ENCODE measurements at regions not wholly inside any gene's neighbourhood (a gene's known extent, or its start where the extent isn't known, plus 50 kb on each side); places are given as distances from the start of the nearest gene placed in this dataset.

DNA sequence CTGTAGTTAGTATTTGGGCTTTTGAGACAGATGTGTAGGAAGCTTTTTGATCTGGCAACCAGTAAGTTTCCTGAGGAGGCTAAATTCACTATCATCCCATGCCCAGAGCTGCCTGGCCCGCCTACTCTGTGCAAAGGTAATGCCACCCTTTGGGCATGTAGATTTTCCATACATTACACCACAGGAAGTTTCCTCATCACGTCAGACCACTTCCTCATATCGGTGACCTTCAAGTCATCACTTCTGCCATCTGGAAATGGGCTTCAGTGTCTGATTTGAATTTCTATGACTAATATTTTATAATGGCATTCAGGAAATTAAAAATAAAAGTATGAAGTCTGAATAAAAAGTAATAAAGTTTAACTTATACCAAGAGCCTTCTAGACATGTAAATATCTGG lies 825.4 kb downstream of the DCDC2C start:
- no peaks in the 10 kb centered on the region for H3K4me1 ChIP-seq (ENCODE audit: insufficient read depth, low read length)
- H3K9ac ChIP-seq (ENCODE audit: low read depth, low read length) = no peak overlapping the region
- no peaks in the 10 kb centered on the region for H3K36me3 ChIP-seq (ENCODE audit: insufficient read depth, low read length)
- H3K9me3 ChIP-seq (ENCODE audit: control insufficient read depth, insufficient read depth, low read length) = no peaks in the 10 kb centered on the region; the same call in 1 of the 2 replicates

DNA sequence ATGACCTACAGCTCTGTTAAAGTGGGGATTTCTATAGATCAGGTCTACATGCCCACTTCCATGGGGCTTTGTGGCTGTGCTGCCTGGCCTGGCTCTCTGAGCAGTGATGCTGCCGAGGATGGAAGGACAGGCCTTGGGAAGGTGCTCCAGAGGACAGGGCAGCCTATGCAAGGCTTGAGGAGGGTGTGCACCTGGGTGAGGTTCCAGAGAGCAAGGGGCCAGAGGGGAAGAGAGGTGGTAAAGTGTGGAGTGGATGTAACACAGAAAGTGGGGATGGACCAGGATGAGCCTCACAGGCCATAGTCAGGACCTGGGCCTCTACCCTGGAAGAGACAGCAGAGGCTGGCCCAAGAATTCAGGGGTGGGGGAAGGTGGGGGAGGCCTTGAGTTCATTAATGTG lies 826.4 kb downstream of the DCDC2C start:
- no peak overlapping the region for H3K9ac ChIP-seq (ENCODE audit: low read depth, low read length)
- no peaks in the 10 kb centered on the region; the same call in 1 of the 2 replicates for H3K9me3 ChIP-seq (ENCODE audit: control insufficient read depth, insufficient read depth, low read length)
- H3K36me3 ChIP-seq (ENCODE audit: insufficient read depth, low read length) = no peaks in the 10 kb centered on the region
- H3K4me1 ChIP-seq (ENCODE audit: insufficient read depth, low read length) = no peaks in the 10 kb centered on the region

DNA sequence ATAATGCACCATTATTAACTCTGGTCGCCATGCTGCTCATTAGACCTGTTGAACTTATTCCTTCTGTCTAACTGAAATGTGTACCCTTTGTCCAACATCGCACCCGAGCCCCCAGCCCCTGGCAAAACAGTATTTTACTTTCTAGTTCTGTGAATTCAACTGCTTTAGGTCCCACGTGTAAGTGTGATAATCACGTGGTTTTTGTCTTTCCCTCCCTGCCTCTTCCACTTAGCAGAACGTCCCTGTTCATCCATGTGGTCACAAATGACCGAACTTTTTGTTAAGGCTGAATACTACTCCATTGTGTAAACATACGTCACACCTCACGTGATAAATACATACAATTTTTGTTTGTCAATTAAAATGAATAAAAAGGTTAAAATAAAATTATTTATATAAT lies 826.9 kb downstream of the DCDC2C start:
- Histone ChIP-seq H3K9me3 (ENCODE audit: control insufficient read depth, insufficient read depth, low read length) (no peaks in the 10 kb centered on the region; the same call in 1 of the 2 replicates), H3K4me1 (ENCODE audit: insufficient read depth, low read length) (no peaks in the 10 kb centered on the region), H3K36me3 (ENCODE audit: insufficient read depth, low read length) (no peaks in the 10 kb centered on the region), H3K9ac (ENCODE audit: low read depth, low read length) (no peak overlapping the region)

DNA sequence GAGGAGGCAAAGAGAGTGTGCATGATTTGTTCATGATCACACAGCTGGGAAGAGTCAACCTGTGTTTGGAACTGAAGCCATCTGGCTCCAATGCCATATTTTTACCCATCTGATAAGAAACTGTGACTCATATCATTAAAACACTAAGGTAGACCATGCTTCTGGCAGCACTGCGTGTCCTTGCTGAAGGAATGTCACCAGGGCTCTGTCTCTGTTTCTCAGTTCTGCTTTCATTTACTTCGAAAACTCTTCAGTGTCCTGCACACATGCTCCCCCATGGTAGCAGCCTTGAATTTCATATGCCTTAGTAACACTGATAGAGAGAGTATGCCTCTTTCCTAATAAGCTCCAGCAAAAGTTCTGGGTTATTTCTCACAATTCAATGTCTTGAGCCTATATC lies 830.4 kb downstream of the DCDC2C start:
- H3K9ac ChIP-seq (ENCODE audit: low read depth, low read length) = no peak overlapping the region
- no peaks in the 10 kb centered on the region for H3K36me3 ChIP-seq (ENCODE audit: insufficient read depth, low read length)
- H3K4me1 ChIP-seq (ENCODE audit: insufficient read depth, low read length) = no peaks in the 10 kb centered on the region
- no peaks in the 10 kb centered on the region; the same call in 1 of the 2 replicates for H3K9me3 ChIP-seq (ENCODE audit: control insufficient read depth, insufficient read depth, low read length)

DNA sequence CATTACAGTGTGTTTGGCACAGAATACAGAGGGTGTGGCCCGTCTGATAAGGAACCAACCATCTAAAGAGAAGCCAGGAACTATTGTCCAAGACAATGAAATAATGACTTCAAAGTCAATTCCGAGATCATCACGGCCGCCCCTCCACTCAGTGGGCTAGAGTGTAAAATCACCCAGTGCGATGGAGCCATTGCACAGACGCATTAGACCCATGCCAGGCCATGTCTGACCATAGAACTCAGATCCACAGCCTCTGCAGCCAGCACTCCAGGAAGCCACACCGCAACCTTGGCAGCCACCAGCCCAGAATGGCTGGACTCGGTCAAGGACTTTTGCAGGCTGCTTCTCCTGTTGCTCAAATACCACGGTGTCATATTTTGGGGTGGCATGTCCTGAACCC lies 835.7 kb downstream of the DCDC2C start:
- Histone ChIP-seq H3K36me3 (ENCODE audit: insufficient read depth, low read length) (no peaks in the 10 kb centered on the region), H3K9ac (ENCODE audit: low read depth, low read length) (no peak overlapping the region)

DNA sequence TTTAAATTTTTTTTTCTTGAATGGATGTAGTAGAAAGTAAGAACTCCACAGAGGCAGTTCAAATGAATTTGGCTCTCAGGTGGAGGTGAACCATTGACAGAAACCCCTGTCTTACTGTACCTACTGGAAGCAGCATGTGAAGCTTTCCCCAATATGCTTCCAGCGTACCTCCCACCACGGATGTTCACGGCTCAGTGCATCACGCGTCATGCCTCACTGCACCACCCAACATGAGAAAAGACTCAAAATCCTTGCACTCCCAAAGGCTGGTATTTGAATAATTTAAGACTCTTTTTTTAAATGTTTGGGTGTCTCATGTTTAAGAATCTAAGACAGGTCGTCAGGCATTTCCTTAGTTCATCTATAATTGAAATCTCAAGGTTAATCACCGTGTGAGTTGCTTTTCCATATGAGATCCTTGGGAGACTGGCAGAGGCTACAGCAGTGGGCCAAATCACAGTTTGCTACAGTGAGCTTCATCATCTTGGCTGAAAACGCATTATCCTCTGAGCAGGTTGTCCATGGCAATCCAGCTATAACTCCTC lies 846.4 kb downstream of the DCDC2C start:
- Histone ChIP-seq H3K36me3 (ENCODE audit: insufficient read depth, low read length) (no peaks in the 10 kb centered on the region), H3K9ac (ENCODE audit: low read depth, low read length) (no peak overlapping the region), H3K4me1 (ENCODE audit: insufficient read depth, low read length) (no peaks in the 10 kb centered on the region)

More for the DNA sequence above, 835.7 kb downstream of the DCDC2C start:
- H3K9me3 ChIP-seq (ENCODE audit: control insufficient read depth, insufficient read depth, low read length) = no peaks in the 10 kb centered on the region
- H3K4me1 ChIP-seq (ENCODE audit: insufficient read depth, low read length) = no peaks in the 10 kb centered on the region

DNA sequence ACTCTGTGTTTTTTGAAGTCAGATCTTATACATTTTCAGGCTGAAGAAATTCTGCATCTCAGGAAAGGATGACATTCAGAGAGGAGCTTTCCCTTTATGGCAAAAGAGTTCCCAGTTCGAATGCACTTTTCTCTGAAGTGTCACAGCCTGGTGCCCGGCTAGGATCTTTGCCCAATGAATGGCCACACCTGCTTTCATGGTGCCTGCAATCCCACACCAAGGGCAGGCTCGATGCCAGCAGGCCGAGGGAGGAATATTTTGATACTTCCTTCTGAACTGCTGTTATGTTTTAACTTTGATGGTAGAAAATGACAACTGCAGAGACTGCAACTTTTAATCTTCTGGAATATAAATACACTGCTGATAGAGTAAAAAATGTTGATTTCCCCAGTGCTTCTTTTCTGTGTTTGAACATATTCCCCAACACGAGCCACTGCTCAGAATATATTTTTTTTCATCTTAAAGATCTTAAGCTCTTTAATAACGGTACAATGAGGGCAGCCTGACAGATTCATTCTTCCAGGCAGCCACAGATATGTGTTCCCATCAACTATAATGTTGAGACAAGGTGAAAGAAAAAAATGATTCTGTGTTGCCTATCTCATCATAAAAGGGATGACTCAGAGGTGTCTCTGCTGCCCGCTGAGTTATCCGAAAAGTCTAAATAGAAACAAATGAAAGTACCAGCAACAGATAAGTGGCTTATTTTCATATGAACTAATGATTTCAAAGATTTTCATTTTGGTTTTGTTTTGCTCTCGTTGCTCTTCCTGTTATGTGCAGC lies 848.5 kb downstream of the DCDC2C start:
- H3K4me1 ChIP-seq (ENCODE audit: insufficient read depth, low read length) = no peaks in the 10 kb centered on the region
- no peaks in the 10 kb centered on the region for H3K9me3 ChIP-seq (ENCODE audit: control insufficient read depth, insufficient read depth, low read length)
- H3K36me3 ChIP-seq (ENCODE audit: insufficient read depth, low read length) = no peaks in the 10 kb centered on the region
- H3K9ac ChIP-seq (ENCODE audit: low read depth, low read length) = no peak overlapping the region

More for the DNA sequence above, 846.4 kb downstream of the DCDC2C start:
- no peaks in the 10 kb centered on the region for H3K9me3 ChIP-seq (ENCODE audit: control insufficient read depth, insufficient read depth, low read length)

DNA sequence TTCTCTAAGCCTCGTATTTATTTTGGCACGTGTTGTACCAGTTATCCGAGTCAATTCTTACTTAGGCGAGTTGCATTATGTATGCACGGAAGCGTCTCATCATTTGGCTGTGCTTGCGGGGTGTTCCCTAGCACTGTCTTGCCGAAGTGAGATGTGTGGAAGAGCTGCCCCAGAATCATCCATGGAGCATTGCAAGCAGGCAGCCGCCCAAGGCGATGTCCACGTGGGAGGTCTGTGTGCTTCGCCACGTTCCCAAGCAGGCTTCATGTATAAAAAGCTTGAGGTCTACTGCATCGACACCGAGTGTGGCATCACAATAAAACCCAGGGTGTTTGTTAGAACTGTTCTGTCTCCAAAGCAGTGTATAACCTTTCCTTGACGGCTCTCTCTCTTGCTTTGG lies 849.9 kb downstream of the DCDC2C start:
- Histone ChIP-seq H3K9me3 (ENCODE audit: control insufficient read depth, insufficient read depth, low read length) (no peaks in the 10 kb centered on the region), H3K9ac (ENCODE audit: low read depth, low read length) (no peak overlapping the region), H3K4me1 (ENCODE audit: insufficient read depth, low read length) (no peaks in the 10 kb centered on the region), H3K36me3 (ENCODE audit: insufficient read depth, low read length) (no peaks in the 10 kb centered on the region)

DNA sequence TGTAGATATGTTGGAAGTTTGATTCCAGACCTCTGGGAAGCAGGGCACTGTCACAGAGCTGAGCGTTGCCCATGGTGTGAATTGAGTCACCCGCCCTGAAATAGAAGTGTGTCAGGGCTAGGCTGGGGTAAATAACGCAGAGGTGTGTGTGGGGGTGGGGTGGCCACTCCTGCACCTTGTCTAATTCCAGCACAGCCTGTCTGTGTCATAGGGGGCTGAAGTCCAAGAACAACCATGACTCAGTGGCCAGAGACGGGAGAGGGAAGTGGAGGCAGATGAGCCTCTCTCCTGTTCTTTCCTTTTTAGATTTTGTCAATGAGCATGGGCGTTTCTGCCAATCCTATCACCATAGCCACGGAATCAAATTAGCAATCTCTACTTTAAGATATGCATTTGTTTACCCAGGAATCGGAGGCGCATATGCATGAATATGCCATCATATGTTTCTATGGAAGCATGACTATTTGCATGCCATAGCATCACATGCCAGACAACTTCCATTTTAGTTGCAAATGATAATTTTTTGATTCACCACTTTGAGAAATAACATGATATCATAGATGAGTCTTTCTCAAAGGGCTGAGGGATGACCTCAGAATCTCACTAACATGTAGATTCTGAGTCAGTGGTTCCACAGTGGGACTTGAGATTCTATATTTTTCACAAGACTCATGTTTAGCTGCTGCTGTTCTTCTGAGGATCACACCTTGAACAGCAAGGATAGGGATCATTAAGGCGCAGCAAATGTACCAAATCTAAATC lies 852.9 kb downstream of the DCDC2C start:
- no peaks in the 10 kb centered on the region for H3K9me3 ChIP-seq (ENCODE audit: control insufficient read depth, insufficient read depth, low read length)
- H3K36me3 ChIP-seq (ENCODE audit: insufficient read depth, low read length) = no peaks in the 10 kb centered on the region
- H3K9ac ChIP-seq (ENCODE audit: low read depth, low read length) = no peak overlapping the region
- no peaks in the 10 kb centered on the region for H3K4me1 ChIP-seq (ENCODE audit: insufficient read depth, low read length)

DNA sequence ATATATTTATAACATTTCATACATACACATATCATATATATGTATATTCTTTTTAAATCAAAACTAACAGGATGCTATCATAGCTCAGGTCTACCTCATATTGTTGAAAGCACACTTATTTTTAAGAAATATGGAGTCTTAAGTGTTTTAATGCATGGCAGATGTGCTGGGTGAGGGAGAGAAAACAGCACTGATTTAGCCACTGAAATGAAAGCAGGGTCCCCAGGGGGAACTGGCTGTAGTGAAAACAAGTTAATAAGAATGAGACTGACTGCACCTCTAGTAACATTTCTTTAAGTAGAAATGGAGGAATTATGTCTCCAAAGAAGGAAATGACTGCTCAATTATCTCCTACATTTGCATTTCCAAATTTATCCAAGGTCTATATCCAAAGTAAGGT lies 857.8 kb downstream of the DCDC2C start:
- Histone ChIP-seq H3K9me3 (ENCODE audit: control insufficient read depth, insufficient read depth, low read length) (no peaks in the 10 kb centered on the region), H3K4me1 (ENCODE audit: insufficient read depth, low read length) (no peaks in the 10 kb centered on the region), H3K9ac (ENCODE audit: low read depth, low read length) (no peak overlapping the region), H3K36me3 (ENCODE audit: insufficient read depth, low read length) (no peaks in the 10 kb centered on the region)

DNA sequence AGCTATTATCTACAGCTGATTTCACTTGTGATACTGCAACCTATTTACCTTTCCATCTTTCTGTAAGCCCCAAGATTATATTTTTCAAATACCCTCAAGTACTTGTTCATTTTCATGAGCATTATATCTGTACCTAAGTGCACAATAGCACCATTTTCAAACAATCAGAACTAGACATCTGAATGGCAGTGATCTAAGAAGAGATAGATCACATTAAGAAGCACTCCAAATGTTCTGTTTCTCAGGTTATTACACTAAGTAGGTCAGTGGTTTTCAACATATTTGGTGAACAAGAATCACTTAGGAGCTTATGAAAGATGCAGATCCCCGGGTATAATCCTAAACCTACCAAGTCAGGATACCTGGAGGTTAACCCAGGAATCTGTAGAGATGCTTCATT lies 872.7 kb downstream of the DCDC2C start:
- H3K36me3 ChIP-seq (ENCODE audit: insufficient read depth, low read length) = no peaks in the 10 kb centered on the region
- H3K4me1 ChIP-seq (ENCODE audit: insufficient read depth, low read length) = peaks cover 5% of the 10 kb centered on the region; the same call in 1 of the 2 replicates
- no peaks in the 10 kb centered on the region; the same call in 1 of the 2 replicates for H3K9me3 ChIP-seq (ENCODE audit: control insufficient read depth, insufficient read depth, low read length)
- H3K9ac ChIP-seq (ENCODE audit: low read depth, low read length) = no peak overlapping the region

DNA sequence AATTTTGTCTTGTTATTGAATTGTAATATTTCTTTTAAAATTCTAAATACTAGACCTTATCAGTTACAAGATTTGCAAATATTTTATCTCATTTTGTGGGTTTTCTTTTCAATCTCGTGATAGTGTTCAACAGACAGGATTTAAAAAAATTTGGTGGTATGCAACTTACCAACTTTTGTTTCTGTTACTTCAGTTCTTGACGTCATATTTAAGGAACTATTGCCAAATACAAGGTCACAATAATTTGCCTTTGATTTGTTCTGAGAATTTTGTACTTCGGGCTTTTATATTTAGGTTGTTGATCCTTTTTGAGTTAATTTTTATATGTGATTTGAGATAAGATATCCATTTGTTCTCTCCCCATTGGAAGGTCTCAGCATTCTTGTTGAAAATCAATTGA lies 876.6 kb downstream of the DCDC2C start:
- no peaks in the 10 kb centered on the region; the same call in 1 of the 2 replicates for H3K9me3 ChIP-seq (ENCODE audit: control insufficient read depth, insufficient read depth, low read length)
- no peaks in the 10 kb centered on the region for H3K36me3 ChIP-seq (ENCODE audit: insufficient read depth, low read length)
- H3K4me1 ChIP-seq (ENCODE audit: insufficient read depth, low read length) = peaks cover 5% of the 10 kb centered on the region; the same call in 1 of the 2 replicates
- no peak overlapping the region for H3K9ac ChIP-seq (ENCODE audit: low read depth, low read length)

DNA sequence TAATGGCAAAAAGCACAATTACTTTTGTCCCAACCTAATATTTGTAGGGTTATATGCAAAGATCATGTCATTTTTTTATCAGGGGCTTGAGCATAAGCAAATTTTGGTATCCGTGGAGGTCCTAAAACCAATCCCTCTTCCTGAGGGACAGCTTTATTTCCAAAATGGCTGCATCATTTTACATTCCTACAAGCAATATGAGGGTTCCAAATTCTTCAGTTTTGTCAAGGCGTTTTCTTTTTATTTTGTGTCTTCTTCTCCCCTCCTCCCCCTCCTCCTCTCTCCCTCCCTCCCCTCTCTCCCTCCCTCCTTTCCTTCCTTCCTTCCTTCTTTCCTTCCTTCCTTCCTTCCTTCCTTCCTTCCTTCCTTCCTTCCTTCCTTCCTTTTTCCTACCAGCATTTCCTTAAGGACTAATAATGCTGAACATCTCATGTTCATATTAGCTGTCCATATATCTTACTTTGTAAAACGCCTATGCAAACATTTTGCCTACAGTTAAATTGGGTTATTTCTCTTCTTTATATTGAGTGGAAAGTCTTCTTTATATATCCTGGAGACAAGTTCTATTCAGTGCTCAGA lies 881.8 kb downstream of the DCDC2C start:
- no peak overlapping the region for H3K9ac ChIP-seq (ENCODE audit: low read depth, low read length)
- no peaks in the 10 kb centered on the region for H3K36me3 ChIP-seq (ENCODE audit: insufficient read depth, low read length)
- H3K4me1 ChIP-seq (ENCODE audit: insufficient read depth, low read length) = no peaks in the 10 kb centered on the region
- H3K9me3 ChIP-seq (ENCODE audit: control insufficient read depth, insufficient read depth, low read length) = no peaks in the 10 kb centered on the region

DNA sequence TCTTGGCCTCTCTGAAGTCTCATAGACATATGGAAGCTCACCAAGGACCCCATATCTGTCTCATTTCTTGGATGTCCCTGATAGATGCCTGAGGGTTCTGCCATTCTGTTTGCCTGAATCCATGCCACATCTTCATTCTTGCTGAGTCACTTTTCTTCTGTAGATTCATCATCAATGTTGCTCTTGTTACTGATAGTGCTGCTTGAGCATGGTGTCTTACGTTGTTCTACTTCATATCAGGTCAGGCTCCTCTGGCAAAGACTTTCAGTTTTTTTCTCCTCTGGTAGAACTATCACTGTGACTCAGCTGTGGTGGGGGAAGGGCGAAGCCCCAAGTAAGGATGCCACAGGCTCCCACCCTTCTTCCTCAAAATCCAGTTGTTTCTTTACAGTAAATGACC lies 885.2 kb downstream of the DCDC2C start:
- no peaks in the 10 kb centered on the region for H3K9me3 ChIP-seq (ENCODE audit: control insufficient read depth, insufficient read depth, low read length)
- H3K9ac ChIP-seq (ENCODE audit: low read depth, low read length) = no peak overlapping the region
- H3K4me1 ChIP-seq (ENCODE audit: insufficient read depth, low read length) = no peaks in the 10 kb centered on the region
- no peaks in the 10 kb centered on the region for H3K36me3 ChIP-seq (ENCODE audit: insufficient read depth, low read length)

Data from ES-I3 (cell line).